ENCODE measurements at regions not wholly inside any gene's neighbourhood (a gene's known extent, or its start where the extent isn't known, plus 50 kb on each side); places are given as distances from the start of the nearest gene placed in this dataset.
"Not testable (repeated sequence)": the region's sequence is repeated elsewhere in the genome, so short reads cannot be mapped to it uniquely, and the experiment has no call there.

DNA sequence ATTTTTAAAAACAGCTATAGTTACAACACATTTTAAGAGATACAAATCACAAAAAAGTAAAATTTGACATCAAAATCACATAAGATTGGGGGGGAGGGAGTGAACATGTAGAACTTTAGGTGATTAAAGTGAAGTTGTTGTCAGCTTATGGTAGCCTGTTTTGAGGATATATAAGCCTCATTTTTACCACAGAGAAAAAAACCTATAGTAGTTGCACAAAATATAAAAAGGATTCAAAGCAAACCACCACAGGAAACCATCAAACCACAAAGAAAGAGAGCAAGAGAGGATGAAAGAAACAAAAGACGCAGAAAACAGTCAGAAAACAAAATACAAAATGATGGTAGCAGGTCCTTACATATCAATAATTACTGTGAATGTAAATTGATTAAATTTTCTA is 291.9 kb upstream of the DEPDC1 start:
- DNase-seq, result no peak

DNA sequence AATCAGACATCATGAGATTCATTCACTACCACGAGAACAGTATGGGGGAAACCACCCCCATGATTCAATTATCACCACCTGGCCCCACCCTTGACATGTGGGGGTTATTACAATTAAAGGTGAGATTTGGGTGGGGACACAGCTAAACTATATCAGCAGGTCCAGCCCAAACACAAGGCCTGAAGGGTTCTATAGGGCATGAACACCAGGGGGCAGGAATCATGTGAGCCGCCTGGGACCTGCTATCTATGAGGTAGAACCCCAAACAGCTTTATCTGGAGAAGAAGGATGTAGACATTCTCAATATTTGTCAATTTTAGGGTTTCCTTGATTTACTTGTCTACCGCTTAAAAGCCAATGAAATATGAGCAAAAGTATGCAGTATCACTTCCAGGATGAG is 294.9 kb upstream of the DEPDC1 start:
- DNase-seq, result no peak

DNA sequence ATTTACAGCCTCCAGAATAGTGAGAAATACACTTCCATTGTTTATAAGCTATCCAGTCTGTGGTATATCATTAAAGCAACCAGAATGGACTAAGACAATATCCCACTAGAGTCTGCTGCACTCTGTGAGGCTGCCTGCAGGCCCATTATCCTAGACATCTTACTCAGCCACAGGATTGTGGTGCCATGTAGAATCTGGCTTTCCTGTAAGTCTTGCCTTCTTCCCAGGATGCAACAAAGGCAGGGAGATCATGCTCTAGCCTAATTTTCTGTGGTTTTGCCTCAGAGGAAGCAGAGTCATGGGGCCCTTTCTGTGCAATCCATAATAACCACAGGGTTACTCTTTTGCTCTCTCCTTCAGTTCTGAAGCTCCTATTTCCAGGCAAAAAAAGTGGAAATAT is 299.1 kb upstream of the DEPDC1 start:
- DNase-seq, result no peak

DNA sequence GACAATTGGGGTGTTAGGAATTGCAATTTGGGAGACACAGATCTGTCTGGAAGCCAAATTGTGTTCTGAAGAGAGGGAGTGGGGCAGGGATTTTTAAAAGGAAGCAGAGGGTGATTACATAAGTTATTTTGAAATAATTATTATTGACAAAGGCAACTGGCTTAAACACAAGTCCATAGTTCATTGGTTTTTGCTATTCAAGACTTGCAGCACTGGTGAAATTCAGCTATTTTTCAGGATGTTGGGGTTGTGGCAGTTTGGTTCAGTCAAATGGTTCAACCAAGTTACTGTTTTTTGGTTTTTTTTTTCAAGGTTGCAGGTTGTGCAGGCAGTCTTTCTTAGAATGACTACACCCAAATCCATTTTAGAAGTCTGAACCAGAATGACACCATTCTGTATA is 300.0 kb upstream of the DEPDC1 start:
- no peak for DNase-seq

DNA sequence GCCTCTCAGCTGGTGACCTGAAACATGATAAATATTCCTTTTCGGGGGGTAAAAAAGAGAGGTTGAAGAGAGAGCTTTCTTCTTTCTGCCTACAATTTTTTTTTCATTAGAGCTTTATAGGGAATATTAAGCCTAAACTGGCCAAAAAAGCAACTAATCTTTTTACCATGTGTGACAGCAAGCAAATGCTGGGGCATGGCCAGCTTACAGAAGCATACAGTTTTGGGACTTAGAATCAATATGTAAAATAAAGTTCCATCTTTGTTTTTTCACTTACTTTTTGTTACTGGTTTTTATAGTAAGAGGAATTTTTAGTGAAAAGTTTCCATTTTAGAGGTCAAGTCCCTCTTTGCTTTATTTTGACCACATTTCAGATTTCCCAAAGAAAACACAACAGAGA is 301.2 kb upstream of the DEPDC1 start:
- DNase-seq, result no peak

DNA sequence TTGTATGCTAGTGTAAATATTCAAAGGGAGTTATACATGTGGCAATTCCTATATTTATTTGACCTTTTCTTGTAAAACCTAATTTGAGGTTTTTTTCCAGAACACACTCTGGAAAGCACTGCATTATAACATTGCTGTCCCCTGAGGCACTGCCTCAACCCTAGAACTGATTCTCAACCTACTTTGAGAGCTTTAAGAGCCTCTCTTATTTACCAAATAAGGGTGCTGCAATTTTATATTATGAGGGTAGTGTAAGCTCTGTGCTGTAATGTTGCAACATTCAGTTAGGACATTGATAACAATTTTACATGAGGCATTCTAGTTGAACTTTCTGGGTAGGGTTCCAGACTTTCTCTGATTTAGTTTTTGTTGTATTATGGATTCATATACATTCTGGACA is 302.2 kb upstream of the DEPDC1 start:
- no peak for DNase-seq

DNA sequence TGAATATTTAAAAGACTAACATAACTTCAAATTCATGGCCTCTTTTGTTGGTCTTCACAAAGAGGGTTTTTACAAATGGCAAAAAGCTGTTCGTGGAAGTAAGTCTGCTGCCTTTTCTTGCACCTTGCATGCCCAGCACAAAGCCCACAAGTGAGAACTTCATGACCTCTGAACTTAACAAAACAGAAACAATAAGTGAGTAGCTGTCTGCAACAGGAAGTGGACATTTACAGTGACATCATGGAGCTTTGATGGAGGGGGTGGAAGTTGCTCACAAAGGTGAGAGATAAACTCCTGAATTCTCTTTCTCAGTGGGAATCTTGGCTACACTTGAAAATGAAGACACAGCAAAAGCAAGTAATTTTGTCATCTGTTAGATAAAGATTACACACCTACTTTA is 303.3 kb upstream of the DEPDC1 start:
- DNase-seq, result no peak

DNA sequence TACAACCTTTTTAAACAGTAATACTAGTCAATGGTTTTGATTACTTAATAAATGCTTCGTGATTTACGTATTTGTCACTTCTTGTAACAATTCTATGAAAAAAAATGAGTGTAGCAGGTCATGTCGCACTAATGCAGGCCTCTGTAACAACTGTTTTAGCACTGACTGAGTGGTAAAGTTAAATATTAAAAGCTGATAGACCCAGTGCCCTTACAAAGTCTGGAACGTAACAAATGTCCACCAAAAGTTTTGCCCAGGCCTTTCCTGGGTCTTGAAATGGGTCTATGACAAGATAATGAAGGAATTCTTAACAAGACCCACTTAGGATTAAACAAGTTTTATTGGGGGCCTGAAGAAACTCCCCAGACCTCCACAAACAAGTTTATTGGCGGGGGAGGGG is 304.6 kb upstream of the DEPDC1 start:
- DNase-seq, result no peak

DNA sequence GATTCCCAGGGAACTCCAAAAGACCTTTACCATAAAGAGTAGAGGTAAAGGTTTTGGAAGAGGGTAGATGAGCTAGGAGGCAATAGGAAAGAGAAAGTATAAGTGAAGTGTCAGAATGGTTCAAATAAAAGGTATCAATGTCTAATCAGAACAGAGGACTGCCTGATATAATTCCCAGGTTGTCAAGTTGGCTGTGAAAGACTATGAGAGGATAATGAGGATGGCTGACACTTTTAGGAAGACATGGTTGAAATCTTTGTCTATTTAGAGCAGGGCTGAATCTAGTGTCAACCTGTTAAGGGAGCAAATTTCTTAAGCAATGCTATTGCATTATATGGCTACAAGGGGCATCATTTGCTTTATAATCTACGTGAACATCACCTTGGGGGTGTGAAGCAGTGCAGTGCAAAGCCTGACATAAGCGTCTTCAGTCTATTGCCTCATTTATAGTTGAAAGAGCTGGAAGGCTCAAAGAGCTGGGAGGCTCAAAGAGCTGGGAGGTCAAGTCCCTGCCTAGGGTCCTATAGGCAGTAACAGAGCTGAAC is 308.3 kb upstream of the DEPDC1 start:
- DNase-seq, result no peak

DNA sequence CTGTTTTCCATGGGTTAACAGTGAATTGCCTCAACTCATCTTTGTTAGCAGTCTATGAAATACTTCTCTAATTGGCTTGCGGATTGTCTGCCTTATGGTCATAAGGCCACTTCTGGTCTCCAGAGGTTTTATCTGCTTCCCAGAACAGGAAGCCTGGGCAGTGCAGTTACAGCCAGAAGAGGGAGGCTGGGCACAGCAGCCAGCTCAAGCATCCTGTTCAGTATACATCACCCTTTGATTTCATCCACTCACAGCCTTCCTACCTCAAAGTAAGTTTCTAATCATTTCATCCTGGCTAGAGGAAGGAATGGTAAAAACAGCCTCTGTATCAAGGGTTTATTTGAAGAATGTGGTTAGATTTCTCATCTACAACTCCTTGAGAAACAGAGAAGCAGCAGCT is 311.5 kb upstream of the DEPDC1 start:
- no peak for DNase-seq

DNA sequence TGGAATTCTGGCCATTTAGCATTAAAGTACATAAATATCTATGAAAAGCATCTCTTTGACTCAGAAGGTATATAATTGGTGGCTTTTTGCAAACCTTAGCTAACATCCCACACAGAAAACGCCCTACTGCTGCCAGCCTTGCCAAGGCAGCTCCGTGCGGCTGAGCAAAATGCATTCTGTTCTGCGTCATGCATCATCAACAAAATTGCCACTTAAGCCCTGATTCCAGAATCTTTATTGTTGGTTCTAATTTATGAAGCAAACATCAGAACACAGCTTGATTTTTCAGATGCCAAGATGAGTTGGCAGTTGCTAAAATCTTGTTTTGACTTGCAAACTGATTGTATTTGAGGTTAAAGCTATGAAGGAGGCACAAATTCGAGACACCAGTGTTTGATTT is 314.9 kb upstream of the DEPDC1 start:
- DNase-seq, result no peak

DNA sequence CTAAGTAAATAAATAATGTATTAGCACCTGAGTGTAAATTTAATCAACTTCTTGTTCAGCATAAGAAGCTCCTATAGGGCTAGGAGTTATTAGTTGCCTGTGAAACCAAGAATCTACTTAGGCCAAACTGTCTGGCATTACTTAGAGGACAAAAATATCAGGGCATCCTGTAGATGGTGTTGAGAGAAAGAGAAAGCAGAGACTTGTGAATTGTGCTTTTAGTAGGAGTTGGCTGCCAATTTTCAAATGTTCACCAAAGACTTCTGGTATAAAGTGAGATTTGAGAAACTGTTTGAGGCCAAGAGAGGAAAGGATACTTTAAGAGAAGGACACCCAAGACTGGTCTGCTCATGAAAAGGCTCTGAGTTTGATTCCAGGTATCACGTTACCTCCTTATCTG is 315.5 kb upstream of the DEPDC1 start:
- DNase-seq, result no peak

DNA sequence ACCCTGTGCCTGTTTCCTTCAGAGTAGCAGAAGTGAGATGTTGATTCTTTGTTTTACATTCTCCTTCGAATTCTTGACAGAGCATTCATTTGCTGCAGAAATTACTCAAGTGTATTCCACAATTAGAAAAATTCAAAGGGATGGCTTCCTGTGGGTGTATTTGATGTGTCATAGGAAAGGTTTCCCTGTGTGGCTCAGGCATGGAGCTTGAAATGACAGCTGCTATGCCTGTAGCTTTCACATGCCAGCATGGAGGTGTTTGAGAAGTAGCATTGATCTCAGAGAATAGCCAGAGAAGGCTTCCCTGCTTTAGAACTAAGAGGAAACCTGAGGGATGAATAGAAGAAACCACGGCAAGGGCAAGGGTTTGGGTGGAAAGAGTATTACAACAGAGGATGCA is 317.2 kb upstream of the DEPDC1 start:
- DNase-seq, result no peak

DNA sequence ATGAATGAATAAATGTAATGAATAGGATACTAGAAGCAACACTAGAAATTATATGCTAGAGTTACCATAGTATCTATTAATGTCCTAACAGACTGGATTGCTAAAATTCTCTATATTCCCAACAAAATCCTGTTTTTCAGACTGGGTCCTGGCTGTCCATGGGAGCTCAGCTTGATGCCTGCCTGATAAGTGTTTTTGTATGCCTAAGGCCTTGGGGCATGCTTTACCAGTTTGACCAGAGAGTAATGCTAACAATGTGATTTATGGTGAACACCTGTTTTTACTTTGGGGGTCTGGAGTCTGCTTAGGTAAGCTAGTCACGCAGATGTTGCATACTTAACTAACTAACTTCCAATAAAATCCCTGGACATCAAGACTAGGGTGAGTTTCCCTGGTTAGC is 318.8 kb upstream of the DEPDC1 start:
- DNase-seq, result no peak

DNA sequence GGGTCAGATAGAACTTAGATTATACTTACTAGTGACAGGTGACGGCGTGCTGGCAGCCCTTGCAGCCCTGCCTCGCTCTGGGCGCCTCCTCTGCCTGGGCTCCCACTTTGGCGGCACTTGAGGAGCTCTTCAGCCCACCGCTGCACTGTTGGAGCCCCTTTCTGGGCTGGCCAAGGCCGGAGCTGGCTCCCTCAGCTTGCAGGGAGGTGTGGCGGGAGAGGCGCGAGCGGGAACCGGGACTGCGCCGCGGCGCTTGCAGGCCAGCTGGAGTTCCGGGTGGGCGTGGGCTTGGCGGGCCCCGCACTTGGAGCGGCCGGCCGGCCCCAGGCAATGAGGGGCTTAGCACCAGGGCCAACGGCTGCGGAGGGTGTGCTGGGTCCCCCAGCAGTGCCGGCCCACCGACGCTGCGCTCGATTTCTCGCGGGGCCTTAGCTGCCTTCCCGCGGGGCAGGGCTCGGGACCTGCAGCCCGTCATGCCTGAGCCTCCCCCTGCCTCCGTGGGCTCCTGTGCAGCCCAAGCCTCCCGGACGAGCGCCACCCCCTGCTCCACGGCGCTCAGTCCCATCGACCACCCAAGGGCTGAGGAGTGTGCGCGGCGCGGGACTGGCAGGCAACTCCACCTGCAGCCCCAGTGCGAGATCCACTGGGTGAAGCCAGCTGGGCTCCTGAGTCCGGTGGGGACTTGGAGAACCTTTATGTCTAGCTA is 320.8 kb upstream of the DEPDC1 start:
- not testable (repeated sequence) for DNase-seq

DNA sequence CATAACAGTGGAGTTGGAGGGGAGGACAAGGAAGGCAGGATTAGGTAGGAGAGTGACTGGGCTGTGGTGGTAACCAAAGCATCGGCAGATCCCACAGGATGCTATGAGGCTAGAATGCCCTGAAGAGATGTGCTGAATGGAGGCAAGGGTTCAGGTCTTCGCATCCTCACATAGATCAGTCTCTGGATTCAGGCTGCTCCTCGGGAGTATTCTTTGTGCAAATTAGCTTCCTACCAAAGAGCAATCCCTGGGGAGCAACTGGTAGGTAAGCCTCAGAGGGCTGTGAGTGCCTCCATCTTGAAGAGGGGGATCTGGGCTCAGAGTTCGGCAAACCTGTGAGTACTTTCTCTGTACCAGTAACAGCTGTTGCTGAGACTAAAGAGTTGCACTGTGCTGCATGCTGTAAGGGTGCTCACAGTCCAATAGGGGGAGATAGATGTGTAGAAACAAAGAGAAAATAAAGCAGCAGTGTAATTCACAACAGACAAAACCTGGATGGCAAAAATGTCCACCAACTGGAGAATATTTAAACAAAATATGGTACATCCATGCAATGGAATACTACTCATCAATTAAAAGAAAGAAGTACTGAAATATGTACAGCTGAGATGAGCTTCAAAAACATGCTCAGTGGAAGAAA is 322.4 kb upstream of the DEPDC1 start:
- DNase-seq, result no peak

DNA sequence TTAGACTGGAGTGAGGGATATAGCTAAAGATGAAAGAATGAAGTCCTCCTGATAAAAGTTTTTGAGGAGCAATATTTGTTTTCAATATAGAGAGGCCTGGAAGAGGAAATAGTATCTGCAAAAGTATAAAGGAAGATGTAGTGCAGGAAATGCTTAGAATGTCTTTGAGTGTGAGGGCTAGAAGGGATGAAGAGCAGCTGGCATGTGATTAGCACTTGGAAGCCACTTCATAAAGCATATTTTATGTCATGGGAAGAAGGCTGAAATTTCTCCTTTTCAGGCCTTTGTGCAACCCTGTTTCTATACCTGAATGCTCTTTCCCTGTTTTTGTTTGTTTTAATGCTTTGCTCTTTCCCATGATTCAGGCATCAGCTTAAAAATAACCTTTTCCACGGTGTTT is 323.3 kb upstream of the DEPDC1 start:
- DNase-seq, result no peak

DNA sequence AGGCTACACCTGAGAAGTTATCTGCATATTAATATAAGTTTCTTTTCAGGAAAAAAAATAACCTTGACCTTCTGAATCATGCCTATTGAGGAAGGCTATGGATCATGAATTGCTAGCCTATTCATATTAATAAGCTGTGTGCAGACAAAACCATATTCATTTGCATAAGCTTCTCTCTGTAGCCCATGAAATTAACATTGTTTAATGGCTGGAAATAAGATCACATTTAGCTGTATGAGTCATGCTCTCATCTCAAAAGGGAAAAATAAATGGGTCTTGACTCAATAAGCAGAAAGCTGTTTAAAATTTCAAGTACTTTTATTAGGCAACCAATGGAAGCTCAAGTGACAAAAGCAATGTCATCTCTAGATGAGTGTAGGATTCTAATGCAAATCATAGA is 330.0 kb upstream of the DEPDC1 start:
- DNase-seq, result no peak

DNA sequence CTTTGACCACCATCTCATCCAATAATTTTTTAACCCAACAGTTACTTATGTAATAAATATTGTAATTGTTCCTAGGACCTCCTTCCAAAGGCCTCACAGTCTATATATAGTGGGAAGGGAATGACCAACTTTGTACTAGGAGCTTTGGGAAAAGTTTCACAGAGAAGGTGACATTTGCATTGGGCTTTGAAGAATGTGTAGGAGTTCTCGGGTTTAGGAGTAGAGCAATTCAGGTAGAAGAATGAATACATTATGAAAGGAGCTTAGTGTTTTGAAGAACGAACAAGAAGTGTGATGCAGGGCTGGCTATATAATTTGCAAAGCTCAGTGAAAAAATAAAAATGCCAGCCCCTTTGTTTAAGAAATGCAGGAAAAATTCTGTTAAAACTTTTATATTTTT is 330.4 kb upstream of the DEPDC1 start:
- DNase-seq, result no peak

DNA sequence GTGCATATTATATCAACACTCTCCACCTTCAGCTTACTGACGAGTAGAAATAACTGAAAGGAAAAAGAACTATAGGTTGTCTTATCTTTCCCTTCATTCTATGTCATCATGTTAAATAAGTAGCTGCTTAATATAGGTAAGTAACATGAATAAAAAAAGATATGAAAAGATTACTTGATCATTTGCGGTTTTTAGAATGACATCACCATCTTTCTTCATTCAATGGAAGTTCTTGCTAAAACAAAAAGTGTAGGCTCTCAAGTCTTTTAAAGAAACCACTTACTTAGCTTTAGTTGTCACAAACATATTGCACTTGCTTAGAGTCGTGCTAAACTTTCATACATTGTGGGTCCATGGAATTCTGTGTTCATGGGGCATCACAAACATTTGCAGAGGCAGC is 331.1 kb upstream of the DEPDC1 start:
- no peak for DNase-seq

DNA sequence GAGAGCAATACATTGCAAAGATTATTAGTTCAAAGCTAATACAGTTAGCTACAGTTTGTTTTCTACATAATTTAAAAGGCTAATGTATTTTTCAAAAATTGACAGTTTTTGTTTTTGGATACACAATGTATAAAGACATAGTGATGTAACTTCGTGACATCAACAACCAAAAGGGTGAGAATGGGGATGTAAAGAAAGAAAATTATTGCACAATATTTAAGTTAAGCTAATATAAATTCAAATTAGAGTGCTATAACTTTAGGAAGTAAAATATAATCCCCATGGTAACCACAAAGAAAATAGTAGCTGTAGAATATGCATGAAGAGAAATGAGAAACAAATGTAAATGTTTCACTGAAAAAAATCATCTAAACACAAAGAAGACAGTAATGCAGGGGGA is 334.4 kb upstream of the DEPDC1 start:
- no peak for DNase-seq

DNA sequence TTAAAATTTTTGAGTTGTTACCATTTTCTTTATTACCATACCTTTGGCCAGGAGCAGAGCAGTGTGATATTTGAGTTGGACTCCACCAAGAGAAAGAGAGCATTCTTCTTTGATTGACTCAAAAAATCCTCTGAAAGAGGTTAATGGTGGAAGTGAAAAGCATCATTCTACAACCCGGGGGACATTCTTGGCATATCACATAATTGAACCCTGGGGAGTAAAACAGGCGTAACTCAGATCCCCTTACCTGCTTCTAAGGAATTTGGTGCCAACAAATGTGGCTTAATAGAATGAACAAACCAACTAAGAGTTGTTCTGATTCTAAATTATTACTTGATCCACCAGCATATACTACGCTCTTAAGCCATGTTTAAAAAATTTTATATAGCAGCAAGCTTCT is 351.1 kb upstream of the DEPDC1 start:
- DNase-seq, result no peak

DNA sequence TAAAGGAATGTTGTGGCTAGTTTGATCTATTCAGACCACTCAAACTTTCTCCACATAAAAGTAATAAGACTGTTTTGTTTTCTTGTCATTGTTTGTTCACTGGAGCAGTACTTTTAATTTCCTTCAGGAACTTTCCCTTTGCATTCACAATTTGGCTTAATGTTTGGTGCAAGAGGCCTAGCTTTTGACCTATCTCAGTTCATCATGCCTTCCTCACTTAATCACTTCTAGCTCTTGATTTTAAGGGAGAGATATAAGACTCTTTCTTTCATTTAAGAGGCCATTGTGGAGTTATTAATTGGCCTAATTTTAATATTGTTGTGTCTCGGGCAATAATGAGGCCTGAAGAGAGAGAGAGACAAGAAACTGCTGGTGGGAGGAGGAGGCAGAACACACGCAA is 371.7 kb upstream of the DEPDC1 start:
- no peak for DNase-seq

DNA sequence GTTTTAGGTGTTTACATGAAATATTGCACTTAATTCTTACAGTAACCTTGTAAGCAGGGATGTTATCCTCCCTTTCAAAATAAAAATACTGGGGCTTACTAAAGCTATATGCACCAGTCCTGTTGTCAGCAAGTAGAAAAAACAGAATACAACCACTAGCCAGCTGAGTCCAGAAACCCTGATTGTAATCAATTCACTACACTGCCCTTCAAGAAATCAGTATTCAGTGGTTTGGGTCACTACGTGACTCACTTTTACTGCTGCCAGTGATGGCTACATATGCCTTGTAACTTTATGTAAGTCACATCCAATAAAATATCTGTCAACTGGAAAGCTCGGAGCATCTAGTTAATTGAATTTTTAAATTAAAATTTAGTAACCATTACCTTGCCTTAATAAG is 376.3 kb upstream of the DEPDC1 start:
- no peak for DNase-seq
